Trophoblast cell (in vitro differentiated cells and primary cell): ENCODE measurements at regions not wholly inside any gene's neighbourhood (a gene's known extent, or its start where the extent isn't known, plus 50 kb on each side); places are given as distances from the start of the nearest gene placed in this dataset.

Source experiments
- DNase-seq, 2 donors: peaks; one replicate each; pipeline ENCODE4 v3.0.0-alpha.2; 2016
- H2AFZ ChIP-seq: 2 replicates; pipeline ENCODE4 v1.6.1; 2013; ENCODE audit warnings: low read length, moderate library complexity, mild to moderate bottlenecking; ENCODE audit not compliant: insufficient read depth, poor library complexity
- H2AK5ac ChIP-seq: 2 replicates; pipeline ENCODE4 v1.6.1; 2013; ENCODE audit warnings: mild to moderate bottlenecking, low read length
- H2BK120ac ChIP-seq: 2 replicates; pipeline ENCODE4 v1.6.1; 2013; ENCODE audit warnings: low read length, mild to moderate bottlenecking, moderate library complexity; ENCODE audit not compliant: insufficient read depth, poor library complexity
- H2BK12ac ChIP-seq: 2 replicates; pipeline ENCODE4 v1.6.1; 2013; ENCODE audit warnings: mild to moderate bottlenecking, low read length, moderate library complexity
- H2BK5ac ChIP-seq: 2 replicates; pipeline ENCODE4 v1.6.1; 2013; ENCODE audit warnings: low read length, low read depth, moderate library complexity, mild to moderate bottlenecking; ENCODE audit not compliant: poor library complexity
- H3K14ac ChIP-seq: 2 replicates; pipeline ENCODE4 v1.6.1; 2013; ENCODE audit warnings: mild to moderate bottlenecking, low read length
- H3K18ac ChIP-seq: 2 replicates; pipeline ENCODE4 v1.6.1; 2013; ENCODE audit warnings: mild to moderate bottlenecking, low read length
- H3K23ac ChIP-seq: 2 replicates; pipeline ENCODE4 v1.6.1; 2013; ENCODE audit warnings: low read length
- H3K27ac ChIP-seq: 2 replicates; pipeline ENCODE4 v1.5.1; 2013; ENCODE audit warnings: low read depth, mild to moderate bottlenecking, inconsistent platforms, low read length, moderate library complexity
- H3K27me3 ChIP-seq: 2 replicates; pipeline ENCODE4 v1.6.1; 2013; ENCODE audit warnings: inconsistent platforms, mild to moderate bottlenecking, low read length, moderate library complexity; ENCODE audit not compliant: insufficient read depth
- H3K36me3 ChIP-seq, 2 experiments: 1 replicate in 1 of 2; 2 replicates in 1 of 2; pipeline ENCODE4 v1.6.1; 2013; ENCODE audit warnings: low read length in 2 of 2, mild to moderate bottlenecking in 2 of 2, moderate library complexity in 1 of 2; ENCODE audit not compliant: insufficient read depth in 2 of 2, control insufficient read depth in 1 of 2
- H3K4ac ChIP-seq: 2 replicates; pipeline ENCODE4 v1.6.1; 2013; ENCODE audit warnings: low read depth, mild to moderate bottlenecking, low read length, moderate library complexity
- H3K4me1 ChIP-seq, 2 experiments: 1 replicate in 1 of 2; 2 replicates in 1 of 2; pipeline ENCODE4 v1.6.1; 2013; ENCODE audit warnings: low read length in 2 of 2, mild to moderate bottlenecking in 2 of 2, moderate library complexity in 1 of 2; ENCODE audit not compliant: insufficient read depth in 2 of 2, control insufficient read depth in 1 of 2
- H3K4me2 ChIP-seq: 2 replicates; pipeline ENCODE4 v1.6.1; 2013; ENCODE audit warnings: inconsistent platforms, mild to moderate bottlenecking, low read length, moderate library complexity
- H3K4me3 ChIP-seq: 2 replicates; pipeline ENCODE4 v1.5.1; 2013; ENCODE audit warnings: mild to moderate bottlenecking, low read depth, low read length, inconsistent platforms
- H3K79me1 ChIP-seq: one replicate; pipeline ENCODE4 v1.6.1; 2013; ENCODE audit warnings: low read length
- H3K79me2 ChIP-seq: 2 replicates; pipeline ENCODE4 v1.6.1; 2013; ENCODE audit warnings: low read length, mild to moderate bottlenecking; ENCODE audit not compliant: control insufficient read depth, insufficient read depth, poor library complexity
- H3K9ac ChIP-seq: 2 replicates; pipeline ENCODE4 v1.6.1; 2013; ENCODE audit warnings: mild to moderate bottlenecking, low read length
- H3K9me3 ChIP-seq: 2 replicates; pipeline ENCODE4 v1.6.1; 2013; ENCODE audit warnings: low read depth, mild to moderate bottlenecking, control low read depth, inconsistent platforms, low read length; ENCODE audit not compliant: insufficient read depth
- H4K12ac ChIP-seq: 2 replicates; pipeline ENCODE4 v1.6.1; 2013; ENCODE audit warnings: low read depth, mild to moderate bottlenecking, low read length, moderate library complexity
- H4K8ac ChIP-seq: 2 replicates; pipeline ENCODE4 v1.6.1; 2013; ENCODE audit warnings: low read depth, mild to moderate bottlenecking, low read length, moderate library complexity
- H4K91ac ChIP-seq: one replicate; pipeline ENCODE4 v1.6.1; 2013; ENCODE audit warnings: low read depth, mild to moderate bottlenecking, low read length, moderate library complexity
- WGBS: extraction: QIAGEN DNeasy Blood & Tissue Kit; methylation state at CpG from one replicate; pipeline ENCODE4 v1.1.7; 2013; ENCODE audit warnings: missing lambda C conversion rate; ENCODE audit not compliant: insufficient read length, insufficient coverage; ENCODE audit errors: extremely low coverage; 5-methylcytosine and 5-hydroxymethylcytosine counted together

GRCh38 chr2:180334514-180334913, 327.4 kb upstream of the CWC22 start:
- no peak overlapping the region for H3K14ac ChIP-seq
- no peak for DNase-seq
- H3K9me3 ChIP-seq: peaks cover 4% of the 10 kb centered on the region
- no peak overlapping the region for H2BK120ac ChIP-seq
- H4K8ac ChIP-seq: no peak overlapping the region
- no peak overlapping the region for H3K4ac ChIP-seq
- no peak overlapping the region for H3K18ac ChIP-seq
- H3K27me3 ChIP-seq: no peaks in the 10 kb centered on the region
- no peaks in the 10 kb centered on the region for H3K79me2 ChIP-seq
- no peaks in the 10 kb centered on the region for H3K4me1 ChIP-seq
- H3K4me2 ChIP-seq: no peak overlapping the region
- H3K9ac ChIP-seq: no peak overlapping the region
- H2BK12ac ChIP-seq: no peak overlapping the region
- H3K79me1 ChIP-seq: no peaks in the 10 kb centered on the region
- no peak overlapping the region for H3K4me3 ChIP-seq
- WGBS: no CpG with 5 or more reads among the region's 3 CpGs
- H3K23ac ChIP-seq: no peak overlapping the region
- no peak overlapping the region for H2BK5ac ChIP-seq
- no peak overlapping the region for H2AK5ac ChIP-seq
- H3K36me3 ChIP-seq: no peaks in the 10 kb centered on the region
- no peak overlapping the region for H4K91ac ChIP-seq
- no peak overlapping the region for H3K27ac ChIP-seq
- H4K12ac ChIP-seq: no peak overlapping the region
- H2AFZ ChIP-seq: no peak overlapping the region

GRCh38 chr2:180328795-180329422, 321.8 kb upstream of the CWC22 start:
- H3K79me1 ChIP-seq: no peaks in the 10 kb centered on the region
- no peaks in the 10 kb centered on the region for H3K79me2 ChIP-seq
- no peak overlapping the region for H4K91ac ChIP-seq
- H2AK5ac ChIP-seq: no peak overlapping the region
- no peaks in the 10 kb centered on the region for H3K9me3 ChIP-seq
- no peak overlapping the region for H3K18ac ChIP-seq
- no CpG with 5 or more reads among the region's 1 CpG for WGBS
- no peaks in the 10 kb centered on the region for H3K4me1 ChIP-seq
- H3K4me3 ChIP-seq: no peak overlapping the region
- no peaks in the 10 kb centered on the region for H3K27me3 ChIP-seq
- no peak overlapping the region for H3K9ac ChIP-seq
- H3K36me3 ChIP-seq: no peaks in the 10 kb centered on the region
- H2BK120ac ChIP-seq: no peak overlapping the region
- no peak overlapping the region for H3K23ac ChIP-seq
- H3K4ac ChIP-seq: no peak overlapping the region
- no peak overlapping the region for H2AFZ ChIP-seq
- no peak overlapping the region for H4K12ac ChIP-seq
- H3K14ac ChIP-seq: no peak overlapping the region
- DNase-seq: no peak
- H2BK5ac ChIP-seq: no peak overlapping the region
- H3K4me2 ChIP-seq: no peak overlapping the region
- no peak overlapping the region for H4K8ac ChIP-seq
- no peak overlapping the region for H3K27ac ChIP-seq
- H2BK12ac ChIP-seq: no peak overlapping the region

- Histone ChIP-seq H3K27ac (no peak overlapping the region), H3K36me3 (no peaks in the 10 kb centered on the region), H4K12ac (no peak overlapping the region), H3K14ac (no peak overlapping the region), H3K9ac (no peak overlapping the region), H3K23ac (no peak overlapping the region), H3K18ac (no peak overlapping the region), H3K27me3 (no peaks in the 10 kb centered on the region), H2AFZ (no peak overlapping the region), H2AK5ac (no peak overlapping the region), H4K8ac (no peak overlapping the region), H4K91ac (no peak overlapping the region), H3K4me1 (no peaks in the 10 kb centered on the region), H3K4me2 (no peak overlapping the region), H3K4me3 (no peak overlapping the region), H2BK12ac (no peak overlapping the region), H2BK5ac (no peak overlapping the region), H3K79me1 (no peaks in the 10 kb centered on the region), H3K79me2 (no peaks in the 10 kb centered on the region), H2BK120ac (no peak overlapping the region), H3K9me3 (no peaks in the 10 kb centered on the region), H3K4ac (no peak overlapping the region)
- no peak for DNase-seq
Observed at GRCh38 chr2:180327185-180327584, 320.1 kb upstream of the CWC22 start.

- Histone ChIP-seq H3K9me3 (no peaks in the 10 kb centered on the region), H3K79me1 (no peaks in the 10 kb centered on the region), H3K4ac (no peak overlapping the region), H2BK5ac (no peak overlapping the region), H2BK120ac (no peak overlapping the region), H3K27ac (no peak overlapping the region), H3K79me2 (no peaks in the 10 kb centered on the region), H4K91ac (no peak overlapping the region), H3K4me3 (no peak overlapping the region), H3K9ac (no peak overlapping the region), H2AK5ac (no peak overlapping the region), H3K14ac (no peak overlapping the region), H3K23ac (no peak overlapping the region), H2AFZ (no peak overlapping the region), H3K36me3 (no peaks in the 10 kb centered on the region), H4K8ac (no peak overlapping the region), H3K18ac (no peak overlapping the region), H3K4me1 (no peaks in the 10 kb centered on the region), H2BK12ac (no peak overlapping the region), H3K27me3 (no peaks in the 10 kb centered on the region), H4K12ac (no peak overlapping the region), H3K4me2 (no peak overlapping the region)
- no CpG with 5 or more reads among the region's 2 CpGs for WGBS
- no peak for DNase-seq
Observed at GRCh38 chr2:180325416-180326120, 318.5 kb upstream of the CWC22 start.
